ENCODE measurements at regions not wholly inside any gene's neighbourhood (a gene's known extent, or its start where the extent isn't known, plus 50 kb on each side); places are given as distances from the start of the nearest gene placed in this dataset.

- TF ChIP-seq CTCF (IDR thresholded peaks at IDR 0.05), result no peak
- no peak for TF ChIP-seq POLR2A (IDR thresholded peaks at IDR 0.05)
These were observed 624.0 kb downstream of the USP25 start for GRCh38 chr21:16353764-16354163.

All from heart left ventricle (tissue), 13 donors.